T-helper 17 cell (primary cell): ENCODE measurements at regions not wholly inside any gene's neighbourhood (a gene's known extent, or its start where the extent isn't known, plus 50 kb on each side); places are given as distances from the start of the nearest gene placed in this dataset.
"Not testable (repeated sequence)": the region's sequence is repeated elsewhere in the genome, so short reads cannot be mapped to it uniquely, and the experiment has no call there.

Experiments used
- ATAC-seq: fragments of 150-1000 bp; cut with Tn5 transposase; 2 replicates; pipeline ENCODE4 v1.10.0; 2021; ENCODE audit warnings: mild to moderate bottlenecking, moderate library complexity
- DNase-seq, 3 donors: peaks; one replicate each; pipeline versions ENCODE4 v3.0.0 to v3.0.0-alpha.2; 2020 to 2021
- H3K9me3 ChIP-seq: one replicate; pipeline ENCODE4 v1.7.0; 2013; ENCODE audit warnings: low read length, mild to moderate bottlenecking; ENCODE audit not compliant: control insufficient read depth, poor library complexity, severe bottlenecking
- H3K27ac Mint-ChIP-seq: one replicate; pipeline ENCODE4 v1.8.0; 2022; ENCODE audit warnings: mild to moderate bottlenecking, moderate library complexity, mixed read lengths
- H3K27me3 Mint-ChIP-seq: one replicate; pipeline ENCODE4 v1.8.0; 2022; ENCODE audit warnings: mixed read lengths
- H3K36me3 Mint-ChIP-seq: one replicate; pipeline ENCODE4 v1.8.0; 2022; ENCODE audit warnings: low read depth, mixed read lengths
- H3K4me1 Mint-ChIP-seq: one replicate; pipeline ENCODE4 v1.8.0; 2022; ENCODE audit warnings: mild to moderate bottlenecking, mixed read lengths
- H3K4me3 Mint-ChIP-seq: one replicate; pipeline ENCODE4 v1.8.0; 2022; ENCODE audit warnings: mild to moderate bottlenecking, moderate library complexity, mixed read lengths

- H3K4me1 Mint-ChIP-seq, result no peaks in the 10 kb centered on the region
- no peak overlapping the region for H3K27ac Mint-ChIP-seq
- H3K36me3 Mint-ChIP-seq, result no peaks in the 10 kb centered on the region
- DNase-seq (no peak), ATAC-seq (no peak)
- no peaks in the 10 kb centered on the region for H3K27me3 Mint-ChIP-seq
- H3K9me3 ChIP-seq, result no peaks in the 10 kb centered on the region
- no peak overlapping the region for H3K4me3 Mint-ChIP-seq
Measured at GRCh38 chr7:16092711-16093110, 328.6 kb downstream of the CRPPA start.

GRCh38 chr7:16091701-16092310, 329.5 kb downstream of the CRPPA start:
- no peak overlapping the region for H3K4me3 Mint-ChIP-seq
- DNase-seq, result no peak
- H3K36me3 Mint-ChIP-seq, result no peaks in the 10 kb centered on the region
- no peak for ATAC-seq
- H3K9me3 ChIP-seq, result no peaks in the 10 kb centered on the region
- no peaks in the 10 kb centered on the region for H3K27me3 Mint-ChIP-seq
- H3K4me1 Mint-ChIP-seq, result no peaks in the 10 kb centered on the region
- H3K27ac Mint-ChIP-seq, result no peak overlapping the region

- no peak overlapping the region for H3K27ac Mint-ChIP-seq
- H3K27me3 Mint-ChIP-seq, result no peaks in the 10 kb centered on the region
- H3K4me3 Mint-ChIP-seq, result no peak overlapping the region
- no peaks in the 10 kb centered on the region for H3K9me3 ChIP-seq
- H3K36me3 Mint-ChIP-seq, result no peaks in the 10 kb centered on the region
- DNase-seq (no peak), ATAC-seq (no peak)
- H3K4me1 Mint-ChIP-seq, result no peaks in the 10 kb centered on the region
Measured at GRCh38 chr7:16089801-16090200, 331.5 kb downstream of the CRPPA start.

GRCh38 chr7:16089191-16089590, 332.1 kb downstream of the CRPPA start:
- no peaks in the 10 kb centered on the region for H3K9me3 ChIP-seq
- Mint-ChIP-seq H3K27me3 (no peaks in the 10 kb centered on the region), H3K27ac (no peak overlapping the region), H3K4me3 (no peak overlapping the region), H3K4me1 (no peaks in the 10 kb centered on the region), H3K36me3 (no peaks in the 10 kb centered on the region)
- DNase-seq, result no peak
- ATAC-seq, result no peak

- H3K9me3 ChIP-seq, result no peaks in the 10 kb centered on the region
- peaks cover 2% of the 10 kb centered on the region for H3K4me1 Mint-ChIP-seq
- H3K4me3 Mint-ChIP-seq, result no peak overlapping the region
- H3K27me3 Mint-ChIP-seq, result no peaks in the 10 kb centered on the region
- DNase-seq, result no peak
- H3K27ac Mint-ChIP-seq, result no peak overlapping the region
- H3K36me3 Mint-ChIP-seq, result no peaks in the 10 kb centered on the region
- no peak for ATAC-seq
Measured at GRCh38 chr7:16086743-16087142, 334.6 kb downstream of the CRPPA start.

GRCh38 chr7:16085780-16086179, 335.6 kb downstream of the CRPPA start:
- H3K27ac Mint-ChIP-seq, ATAC-seq, DNase-seq, H3K36me3 Mint-ChIP-seq, H3K27me3 Mint-ChIP-seq, H3K4me1 Mint-ChIP-seq, H3K9me3 ChIP-seq, H3K4me3 Mint-ChIP-seq: not testable (repeated sequence)

GRCh38 chr7:16084875-16085274, 336.5 kb downstream of the CRPPA start:
- no peak for ATAC-seq

GRCh38 chr7:16084370-16084769, 337.0 kb downstream of the CRPPA start:
- Mint-ChIP-seq H3K4me3 (no peak overlapping the region), H3K4me1 (peaks cover 3% of the 10 kb centered on the region), H3K27ac (no peak overlapping the region), H3K27me3 (no peaks in the 10 kb centered on the region), H3K36me3 (peaks cover under 1% of the 10 kb centered on the region)
- DNase-seq, result no peak
- ATAC-seq, result no peak
- H3K9me3 ChIP-seq, result no peaks in the 10 kb centered on the region

More at GRCh38 chr7:16084875-16085274, 336.5 kb downstream of the CRPPA start:
- peaks cover 2% of the 10 kb centered on the region for H3K4me1 Mint-ChIP-seq
- H3K27ac Mint-ChIP-seq, result no peak overlapping the region
- H3K4me3 Mint-ChIP-seq, result no peak overlapping the region
- no peaks in the 10 kb centered on the region for H3K27me3 Mint-ChIP-seq
- H3K9me3 ChIP-seq, result no peaks in the 10 kb centered on the region
- no peaks in the 10 kb centered on the region for H3K36me3 Mint-ChIP-seq
- no peak for DNase-seq

GRCh38 chr7:16083931-16084330, 337.4 kb downstream of the CRPPA start:
- H3K36me3 Mint-ChIP-seq, result peaks cover 4% of the 10 kb centered on the region
- H3K4me1 Mint-ChIP-seq, result peaks cover 4% of the 10 kb centered on the region
- no peak overlapping the region for H3K27ac Mint-ChIP-seq
- no peak overlapping the region for H3K4me3 Mint-ChIP-seq
- ATAC-seq (no peak), DNase-seq (no peak)
- H3K27me3 Mint-ChIP-seq, result no peaks in the 10 kb centered on the region
- no peaks in the 10 kb centered on the region for H3K9me3 ChIP-seq

- H3K27ac Mint-ChIP-seq, result no peak overlapping the region
- peaks cover 4% of the 10 kb centered on the region for H3K36me3 Mint-ChIP-seq
- H3K9me3 ChIP-seq, result no peaks in the 10 kb centered on the region
- no peak for DNase-seq
- H3K27me3 Mint-ChIP-seq, result no peaks in the 10 kb centered on the region
- ATAC-seq, result no peak
- peaks cover 4% of the 10 kb centered on the region for H3K4me1 Mint-ChIP-seq
- no peak overlapping the region for H3K4me3 Mint-ChIP-seq
Measured at GRCh38 chr7:16080131-16080530, 341.2 kb downstream of the CRPPA start.

- Mint-ChIP-seq H3K36me3 (peaks cover 4% of the 10 kb centered on the region), H3K27ac (no peak overlapping the region), H3K4me1 (peaks cover 4% of the 10 kb centered on the region), H3K27me3 (no peaks in the 10 kb centered on the region), H3K4me3 (no peak overlapping the region)
- no peaks in the 10 kb centered on the region for H3K9me3 ChIP-seq
- ATAC-seq, result no peak
- DNase-seq, result no peak
Measured at GRCh38 chr7:16079723-16080122, 341.6 kb downstream of the CRPPA start.

GRCh38 chr7:16078076-16078952, 343.0 kb downstream of the CRPPA start:
- ATAC-seq, result no peak
- no peaks in the 10 kb centered on the region for H3K9me3 ChIP-seq
- H3K27ac Mint-ChIP-seq, result no peak overlapping the region
- peaks cover 4% of the 10 kb centered on the region for H3K36me3 Mint-ChIP-seq
- H3K27me3 Mint-ChIP-seq, result peaks cover 4% of the 10 kb centered on the region
- H3K4me3 Mint-ChIP-seq, result no peak overlapping the region
- no peak for DNase-seq
- H3K4me1 Mint-ChIP-seq, result peaks cover 4% of the 10 kb centered on the region

GRCh38 chr7:16071246-16071857, 350.0 kb downstream of the CRPPA start:
- ATAC-seq (peak; percentile 49), DNase-seq (no peak)
- no peak overlapping the region for H3K27ac Mint-ChIP-seq
- no peaks in the 10 kb centered on the region for H3K36me3 Mint-ChIP-seq
- H3K9me3 ChIP-seq, result no peaks in the 10 kb centered on the region
- no peaks in the 10 kb centered on the region for H3K4me1 Mint-ChIP-seq
- H3K27me3 Mint-ChIP-seq, result peaks cover 11% of the 10 kb centered on the region
- no peak overlapping the region for H3K4me3 Mint-ChIP-seq
